AG04449 (cell line): ENCODE measurements at regions not wholly inside any gene's neighbourhood (a gene's known extent, or its start where the extent isn't known, plus 50 kb on each side); places are given as distances from the start of the nearest gene placed in this dataset.
A peak's percentile ranks its signal among the peaks of the same experiment; 100 is the strongest.

Source experiments
- CTCF ChIA-PET: fragments of 350-600 bp; formaldehyde crosslinking; extraction: SDS; loops from one replicate; lab custom pipeline; 2021; ENCODE audit warnings: antibody characterized with exemption; lab: Yijun Ruan, JAX
- POLR2A ChIA-PET: fragments of 400-600, 350-600 bp; formaldehyde crosslinking; extraction: SDS; loops from one replicate; lab custom pipeline; 2020; ENCODE audit warnings: antibody characterized with exemption, inconsistent platforms; lab: Yijun Ruan, JAX
- DNase-seq: peaks from one replicate; pipeline ENCODE4 v3.0.0-alpha.2; 2010; ENCODE audit warnings: low read depth, low spot score
- H3K4me3 ChIP-seq: 2 replicates; pipeline ENCODE4 v1.5.1; 2011; ENCODE audit warnings: low read depth, mild to moderate bottlenecking, control low read depth, low read length
- TF ChIP-seq, protein P1 (sequence below): IDR thresholded peaks from one replicate; pipeline ENCODE4 v1.5.1; 2011; ENCODE audit warnings: mild to moderate bottlenecking, moderate library complexity, low read length, control low read depth, inconsistent platforms; ENCODE audit not compliant: insufficient read depth; ENCODE audit errors: missing control alignments

DNA sequence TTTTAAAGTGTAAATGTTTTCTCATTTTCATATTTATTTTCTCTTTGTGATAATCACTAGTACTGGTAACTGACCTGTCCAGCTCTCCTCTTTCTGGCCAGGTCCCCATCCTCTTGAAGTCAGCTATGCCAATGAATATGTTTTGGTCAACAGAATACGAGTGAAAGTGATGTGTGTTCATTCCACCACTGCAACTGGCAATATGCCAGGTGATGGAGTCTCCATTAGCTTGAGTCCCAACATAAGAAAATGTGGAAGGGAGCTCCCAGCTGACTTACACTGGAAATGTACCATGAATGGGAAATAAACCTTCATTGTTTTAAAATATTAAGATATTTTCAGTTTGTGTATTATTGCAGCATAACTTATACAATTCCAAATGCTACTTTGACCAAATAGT, 75.8 kb downstream of the CCDC34 start:
- CTCF ChIA-PET: interaction anchor here (1.5 to 7.6 kb wide), 3 partner anchors 9 to 199 kb away, joined by 3 to 98 read pairs (median 6); no protein-coding TSS in a partner anchor
- TF ChIP-seq, protein P1, sequence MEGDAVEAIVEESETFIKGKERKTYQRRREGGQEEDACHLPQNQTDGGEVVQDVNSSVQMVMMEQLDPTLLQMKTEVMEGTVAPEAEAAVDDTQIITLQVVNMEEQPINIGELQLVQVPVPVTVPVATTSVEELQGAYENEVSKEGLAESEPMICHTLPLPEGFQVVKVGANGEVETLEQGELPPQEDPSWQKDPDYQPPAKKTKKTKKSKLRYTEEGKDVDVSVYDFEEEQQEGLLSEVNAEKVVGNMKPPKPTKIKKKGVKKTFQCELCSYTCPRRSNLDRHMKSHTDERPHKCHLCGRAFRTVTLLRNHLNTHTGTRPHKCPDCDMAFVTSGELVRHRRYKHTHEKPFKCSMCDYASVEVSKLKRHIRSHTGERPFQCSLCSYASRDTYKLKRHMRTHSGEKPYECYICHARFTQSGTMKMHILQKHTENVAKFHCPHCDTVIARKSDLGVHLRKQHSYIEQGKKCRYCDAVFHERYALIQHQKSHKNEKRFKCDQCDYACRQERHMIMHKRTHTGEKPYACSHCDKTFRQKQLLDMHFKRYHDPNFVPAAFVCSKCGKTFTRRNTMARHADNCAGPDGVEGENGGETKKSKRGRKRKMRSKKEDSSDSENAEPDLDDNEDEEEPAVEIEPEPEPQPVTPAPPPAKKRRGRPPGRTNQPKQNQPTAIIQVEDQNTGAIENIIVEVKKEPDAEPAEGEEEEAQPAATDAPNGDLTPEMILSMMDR: no peak
- POLR2A ChIA-PET: interaction anchor here (0.5 kb wide), 1 partner anchor 91 kb away, joined by 3 read pairs; no protein-coding TSS in a partner anchor
- H3K4me3 ChIP-seq: no peak overlapping the region
- DNase-seq: no peak

DNA sequence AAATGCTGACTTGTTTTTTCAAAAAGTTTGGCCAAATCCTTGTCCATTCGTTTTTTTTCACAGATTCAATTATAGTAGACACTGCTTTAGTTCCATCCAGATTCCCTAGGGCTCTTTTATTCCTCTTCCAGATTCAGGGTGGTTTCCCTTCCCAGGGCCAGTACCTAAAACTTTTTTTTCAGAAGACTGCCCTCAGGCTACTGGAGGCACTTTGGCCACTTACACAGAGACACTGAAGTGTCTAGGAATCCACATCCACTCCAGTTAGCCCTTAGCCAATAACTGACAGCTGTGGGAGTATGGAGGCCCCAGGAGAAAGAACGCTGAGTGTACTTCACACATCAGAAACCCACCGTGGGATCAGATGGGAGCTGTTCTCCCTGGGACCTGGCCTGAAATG, 77.3 kb downstream of the CCDC34 start:
- ChIA-PET POLR2A (no interaction called here), CTCF (interaction anchor here (1.3 to 7.6 kb wide), 2 partner anchors 10 to 213 kb away, joined by 6 to 98 read pairs; no protein-coding TSS in a partner anchor)
- H3K4me3 ChIP-seq: no peak overlapping the region
- DNase-seq: no peak
- TF ChIP-seq, protein P1: no peak

DNA sequence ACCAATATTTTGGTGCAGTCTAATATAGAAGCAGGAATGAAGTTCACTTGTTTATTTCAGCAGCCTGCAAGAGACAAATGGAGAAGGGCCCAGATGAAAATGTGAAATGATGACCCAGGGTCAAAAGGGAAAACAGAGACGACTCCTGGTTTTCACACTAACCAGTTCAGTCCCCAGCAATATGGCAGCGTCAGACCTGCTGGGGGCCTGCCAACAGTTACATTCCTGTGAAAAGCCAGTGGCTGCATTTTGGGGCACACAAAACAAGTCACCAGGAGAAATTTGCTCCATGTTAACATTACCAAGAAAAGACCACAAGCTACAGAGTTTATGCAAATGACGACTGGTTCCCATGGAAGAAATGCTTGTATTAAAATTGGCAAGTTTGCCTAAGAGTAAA, 80.2 kb downstream of the CCDC34 start:
- ChIA-PET CTCF (interaction anchor here (1.1 to 7.6 kb wide), 6 partner anchors 8 to 216 kb away, joined by 3 to 98 read pairs (median 4); no protein-coding TSS in a partner anchor), POLR2A (interaction anchor here (0.9 to 1.9 kb wide), 7 partner anchors 14 to 173 kb away, joined by 3 to 13 read pairs (median 3); no protein-coding TSS in a partner anchor)
- H3K4me3 ChIP-seq: no peak overlapping the region
- TF ChIP-seq, protein P1: no peak
- DNase-seq: no peak

DNA sequence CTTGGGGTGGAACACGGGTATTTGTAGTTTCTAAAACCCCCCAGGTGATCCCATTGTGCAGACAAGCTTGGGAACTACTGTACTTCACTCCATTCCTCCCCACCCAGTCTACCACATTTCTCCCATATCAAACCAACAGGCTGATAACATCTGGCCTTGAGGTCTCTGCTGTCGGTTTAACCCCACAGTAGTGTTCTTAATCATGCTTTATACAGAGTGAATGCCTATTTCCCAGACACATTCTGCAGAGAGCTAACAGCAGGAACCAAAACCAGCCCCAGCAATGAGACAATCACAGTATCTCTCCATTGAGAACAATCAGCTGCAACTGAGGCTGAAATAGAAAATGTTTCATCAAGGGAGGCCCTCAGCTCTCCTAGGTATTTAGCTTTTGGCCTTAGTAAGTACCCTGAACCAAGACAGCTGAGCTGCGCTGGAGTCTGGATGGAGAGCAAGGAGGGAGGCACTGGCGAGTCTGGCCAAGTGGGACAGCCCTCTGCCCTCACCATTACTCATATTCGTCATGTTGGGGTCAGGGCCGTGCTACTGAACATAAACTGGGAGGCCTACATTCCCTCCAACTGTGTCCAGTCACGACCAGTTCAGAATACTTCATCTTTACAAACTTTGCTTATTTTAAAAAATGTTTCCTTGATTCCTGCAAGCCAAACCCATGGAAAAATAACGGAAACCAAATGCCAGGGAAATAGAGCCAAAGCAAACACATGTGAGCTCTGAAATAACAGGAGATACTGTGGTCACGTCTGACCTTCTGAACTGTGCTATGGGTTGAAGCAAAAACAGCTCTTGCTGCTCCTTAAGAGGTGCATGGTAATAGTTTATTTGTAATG, 81.0 kb downstream of the CCDC34 start:
- no peak overlapping the region for H3K4me3 ChIP-seq
- peak; percentile 93 for DNase-seq
- ChIA-PET POLR2A (interaction anchor here (0.9 to 1.9 kb wide), 7 partner anchors 14 to 173 kb away, joined by 3 to 13 read pairs (median 3); no protein-coding TSS in a partner anchor), CTCF (interaction anchor here (0.9 to 7.6 kb wide), 4 partner anchors 9 to 98 kb away, joined by 3 to 98 read pairs (median 6); no protein-coding TSS in a partner anchor)
- TF ChIP-seq, protein P1: no peak

DNA sequence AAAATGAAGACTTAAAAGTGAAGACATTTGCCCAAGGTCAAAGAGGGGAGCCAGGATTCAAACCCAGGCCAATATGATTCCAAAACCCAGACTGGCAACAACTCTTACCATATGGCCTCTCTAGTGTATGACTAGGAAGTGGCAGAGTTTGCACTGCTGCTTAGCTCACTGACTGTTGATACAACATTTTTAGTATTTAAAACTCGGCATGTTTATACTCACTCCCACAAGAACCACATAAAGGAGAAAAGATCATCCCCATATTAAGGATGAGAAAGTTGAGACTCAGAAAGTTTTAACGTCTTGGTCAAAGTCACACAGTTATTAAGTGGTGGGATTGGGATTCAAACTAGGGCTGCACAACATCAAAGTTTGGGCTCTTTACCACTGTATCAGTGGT, 81.7 kb downstream of the CCDC34 start:
- DNase-seq: no peak
- POLR2A ChIA-PET: interaction anchor here (1.3 to 1.9 kb wide), 3 partner anchors 15 to 72 kb away, joined by 4 to 13 read pairs (median 6); no protein-coding TSS in a partner anchor
- no peak overlapping the region for H3K4me3 ChIP-seq
- CTCF ChIA-PET: interaction anchor here (0.9 to 7.6 kb wide), 4 partner anchors 10 to 98 kb away, joined by 3 to 98 read pairs (median 6); no protein-coding TSS in a partner anchor
- TF ChIP-seq, protein P1: no peak
